HG02981 (cell line): ENCODE measurements at regions not wholly inside any gene's neighbourhood (a gene's known extent, or its start where the extent isn't known, plus 50 kb on each side); places are given as distances from the start of the nearest gene placed in this dataset.
"Not testable (repeated sequence)": the region's sequence is repeated elsewhere in the genome, so short reads cannot be mapped to it uniquely, and the experiment has no call there.

Experiments
- ATAC-seq: cut with Tn5 transposase; IDR thresholded peaks from one replicate; pipeline ENCODE4 v1.9.1; 2021; ENCODE audit warnings: mild to moderate bottlenecking, moderate library complexity; ENCODE audit not compliant: unreplicated experiment

GRCh38 chr15:69668039-69668705 is 215.6 kb downstream of the RPLP1 start:
- no peak for ATAC-seq

DNA sequence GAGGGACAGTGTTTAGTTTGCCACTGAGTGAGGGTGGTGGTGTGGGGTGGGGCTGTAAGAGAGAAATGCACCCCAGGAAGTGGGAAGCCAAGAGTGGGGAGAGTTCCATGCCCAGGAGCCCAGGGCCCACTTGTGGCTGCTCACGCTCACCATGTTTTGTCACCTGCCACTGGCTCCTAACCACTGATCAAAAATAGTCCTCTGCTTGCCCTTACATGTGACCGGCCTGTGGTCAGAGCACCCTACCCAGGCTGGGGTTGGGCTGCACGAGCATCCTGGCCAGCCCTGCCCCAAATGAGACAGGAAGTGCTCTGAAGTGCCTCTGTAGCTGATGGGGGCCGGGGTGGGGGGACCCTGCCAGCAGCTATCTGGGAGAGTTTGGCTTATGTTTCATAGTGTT is 216.3 kb downstream of the RPLP1 start:
- peak; percentile 38 for ATAC-seq

- ATAC-seq: no peak
These were observed 216.8 kb downstream of the RPLP1 start for GRCh38 chr15:69669446-69669845.

DNA sequence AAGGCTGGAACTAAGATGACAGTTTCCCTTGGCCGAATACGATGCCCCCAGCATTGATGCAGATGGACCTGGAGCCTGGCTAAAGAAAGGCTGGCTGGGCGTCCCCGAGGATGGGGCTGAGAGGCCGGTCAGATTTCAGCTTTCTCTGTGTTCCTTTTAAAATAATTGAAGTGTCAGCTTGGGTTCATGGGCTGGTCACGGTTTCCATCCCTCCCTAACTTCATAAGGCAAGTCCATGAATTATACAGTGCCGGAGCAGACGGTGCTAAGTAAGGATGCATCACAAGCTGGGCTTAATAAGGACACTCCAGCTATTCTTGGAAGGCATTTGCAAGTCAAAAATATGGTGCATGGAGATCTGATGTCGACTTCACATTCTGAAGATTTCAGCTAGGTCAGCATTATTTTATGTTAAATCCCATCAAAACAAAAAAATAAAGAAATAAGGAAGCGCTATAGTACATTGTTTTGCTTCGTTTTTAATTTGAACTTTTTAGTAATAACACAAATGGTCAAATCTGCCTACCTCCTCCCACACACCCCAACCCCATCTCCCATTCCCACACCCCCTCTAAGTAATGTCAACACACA is 220.8 kb downstream of the RPLP1 start:
- no peak for ATAC-seq

- no peak for ATAC-seq
These were observed 223.1 kb downstream of the RPLP1 start for GRCh38 chr15:69675731-69676130.

- ATAC-seq: no peak
These were observed 224.8 kb downstream of the RPLP1 start for GRCh38 chr15:69677403-69677802.

- ATAC-seq: peak; percentile 92
These were observed 227.1 kb downstream of the RPLP1 start for GRCh38 chr15:69679623-69680228.

DNA sequence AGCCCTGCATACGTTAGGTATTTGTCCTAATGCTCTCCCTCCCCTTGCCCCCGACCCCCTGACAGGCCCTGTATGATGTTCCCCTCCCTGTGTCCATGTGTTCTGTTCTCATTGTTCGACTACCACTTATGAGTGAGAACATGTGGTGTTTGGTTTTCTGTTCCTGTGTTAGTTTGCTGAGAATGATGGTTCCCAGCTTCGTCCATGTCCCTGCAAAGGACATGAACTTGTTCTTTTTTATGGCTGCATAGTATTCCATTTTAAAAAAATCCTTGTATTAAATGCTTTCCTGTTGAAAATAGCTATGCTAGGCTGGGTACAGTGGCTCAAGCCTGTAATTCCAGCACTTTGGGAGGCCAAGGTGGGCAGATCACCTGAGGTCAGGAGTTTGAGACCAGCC is 232.2 kb downstream of the RPLP1 start:
- not testable (repeated sequence) for ATAC-seq

DNA sequence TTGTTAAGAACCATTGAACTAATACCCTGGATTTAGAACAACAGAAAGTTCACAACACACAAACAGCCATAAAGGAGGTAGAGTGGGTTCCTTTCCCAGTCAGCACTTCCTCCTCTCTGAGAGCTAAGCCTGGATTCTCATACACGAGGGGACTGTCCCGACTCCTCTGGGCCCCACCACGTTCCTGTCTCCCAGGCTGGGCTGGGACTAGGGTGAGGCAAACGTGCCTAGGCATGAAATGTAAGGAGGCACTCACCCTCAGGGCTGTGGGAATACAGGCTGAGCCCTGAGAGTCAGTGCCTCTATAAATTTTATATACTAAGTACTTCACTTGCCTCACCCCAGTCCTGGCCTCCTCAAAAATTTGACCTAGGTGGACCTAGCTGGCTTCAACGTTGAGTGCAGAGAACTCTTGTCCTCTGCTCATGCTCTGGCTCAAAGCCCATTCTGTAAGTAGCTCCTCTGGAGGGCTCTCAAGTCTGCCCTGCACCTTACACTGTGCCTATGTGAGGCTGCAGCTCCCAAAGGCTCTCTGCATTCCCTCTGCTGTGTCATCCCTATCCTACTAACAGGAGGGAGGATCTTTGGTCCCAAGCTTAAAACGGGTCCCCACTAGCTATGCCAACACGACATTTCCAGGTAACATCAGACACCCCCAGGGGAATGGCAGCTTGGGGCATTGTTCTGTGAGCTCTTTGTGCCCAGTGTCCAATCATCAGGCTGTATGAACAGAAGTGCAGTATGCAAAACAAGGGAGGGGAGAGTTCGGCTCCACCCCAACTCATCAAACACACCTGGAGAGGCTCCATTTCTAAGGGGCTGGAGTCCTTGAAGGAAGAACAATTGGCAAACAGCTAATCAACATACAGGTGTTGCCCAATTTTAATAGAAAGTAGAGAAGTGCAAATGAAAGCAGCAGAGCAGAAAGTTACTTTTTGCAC is 233.2 kb downstream of the RPLP1 start:
- ATAC-seq: no peak

DNA sequence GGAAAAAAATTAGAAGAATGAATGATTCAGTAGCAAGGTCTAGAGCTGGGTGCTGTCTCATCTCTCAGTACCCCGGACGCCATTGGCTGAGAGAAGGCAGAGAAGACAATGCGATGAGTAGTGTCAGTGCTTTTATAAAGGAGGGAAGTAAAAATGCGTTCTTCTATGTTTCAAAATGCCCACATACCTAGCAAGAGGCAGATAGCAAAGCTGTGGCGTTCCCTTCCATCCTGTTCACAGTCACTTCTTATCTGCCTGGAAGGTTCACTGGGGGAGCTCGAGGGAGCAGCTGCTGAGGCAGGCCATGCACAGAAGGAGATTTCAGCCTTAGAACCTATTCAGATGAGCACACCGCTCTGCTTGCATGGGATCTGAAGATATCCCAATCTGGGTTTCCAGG is 234.0 kb downstream of the RPLP1 start:
- ATAC-seq: no peak

DNA sequence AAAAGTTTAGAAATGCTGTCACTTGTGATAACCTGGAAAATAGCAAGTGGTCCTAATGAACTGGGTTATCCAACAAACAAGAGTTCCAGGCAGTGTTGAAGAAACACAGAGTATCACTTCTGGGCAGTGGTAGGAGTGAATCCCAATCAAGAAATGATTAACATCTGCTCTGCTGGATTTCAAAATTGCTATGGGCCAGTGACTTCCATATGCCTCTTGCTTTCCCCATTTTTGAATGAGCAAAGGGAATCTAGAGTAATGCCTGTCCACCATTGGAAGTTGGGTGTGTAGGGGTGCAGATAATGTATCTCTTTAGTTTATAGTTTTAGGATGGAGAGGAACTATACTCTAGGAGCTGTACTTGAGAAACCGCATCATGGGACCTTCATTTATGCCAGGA is 236.5 kb downstream of the RPLP1 start:
- ATAC-seq: no peak

DNA sequence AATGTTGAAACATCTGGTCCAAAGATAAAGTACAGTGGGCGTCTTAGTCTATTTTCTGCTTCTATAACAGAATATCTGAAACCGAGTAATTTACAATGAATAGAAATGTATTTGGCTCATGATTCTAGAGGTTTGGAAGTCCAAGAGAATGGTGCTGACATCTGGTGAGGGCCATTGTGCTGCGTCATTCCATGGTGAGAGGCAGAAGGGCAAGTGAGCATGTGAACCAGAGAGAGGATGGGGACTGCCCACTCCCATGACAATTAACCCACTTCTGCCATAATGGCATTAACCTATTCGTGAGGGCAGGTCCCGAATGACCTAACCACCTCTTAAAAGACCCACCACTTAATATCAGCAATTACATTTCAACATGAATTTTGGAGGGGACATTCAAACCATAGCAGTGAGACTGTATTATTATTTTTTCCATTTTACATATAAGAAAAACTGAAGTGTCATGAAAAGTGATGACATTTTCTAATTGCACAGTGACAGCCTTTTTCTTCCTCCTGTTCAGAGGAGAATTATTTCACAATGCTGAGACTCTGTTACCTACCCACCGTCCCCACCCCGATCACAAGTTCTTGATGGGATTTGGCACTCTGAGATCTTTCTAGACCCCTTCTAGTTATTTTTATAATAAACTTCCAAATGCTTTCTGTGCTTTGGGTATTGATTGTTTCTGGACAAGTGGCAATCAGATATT is 238.8 kb downstream of the RPLP1 start:
- no peak for ATAC-seq

DNA sequence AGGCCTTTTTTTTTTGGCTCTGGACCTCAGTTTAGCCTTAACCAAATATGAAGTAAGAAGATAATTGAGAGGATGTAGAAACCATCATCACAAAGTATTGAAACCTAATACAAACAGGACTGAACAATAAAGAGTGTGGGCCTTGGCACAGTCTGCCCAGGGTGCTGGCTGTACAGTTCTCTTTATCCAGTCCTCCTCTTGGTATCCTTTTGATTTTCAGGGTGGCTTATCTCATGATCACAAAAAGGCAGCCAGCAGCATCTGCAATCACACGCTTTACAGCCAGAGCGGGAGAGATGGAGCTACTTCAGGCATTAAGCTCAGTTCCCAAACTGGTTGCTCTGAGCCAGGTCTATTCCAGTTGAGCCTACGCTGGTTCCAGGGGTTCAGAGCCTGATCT is 239.7 kb downstream of the RPLP1 start:
- no peak for ATAC-seq

DNA sequence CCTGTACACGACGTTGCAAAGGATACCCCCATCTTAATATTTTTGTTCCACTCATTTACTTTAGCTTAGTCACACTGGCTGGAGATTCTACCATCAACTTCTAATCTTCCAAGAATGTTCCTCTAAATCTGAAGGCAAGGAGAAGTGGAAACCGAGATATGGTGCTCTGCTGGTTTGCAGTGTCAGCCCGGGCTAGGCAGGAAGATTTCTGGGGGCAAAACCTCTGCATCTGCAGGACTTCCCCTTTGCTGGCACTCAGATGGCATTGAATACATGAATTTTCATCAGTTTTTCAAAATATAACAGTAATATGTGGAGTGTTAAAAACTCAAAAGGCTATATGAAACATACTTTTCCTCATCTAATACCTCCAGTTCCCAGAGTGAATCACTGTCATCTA is 240.4 kb downstream of the RPLP1 start:
- no peak for ATAC-seq

- ATAC-seq: no peak
These were observed 244.3 kb downstream of the RPLP1 start for GRCh38 chr15:69696946-69697345.

DNA sequence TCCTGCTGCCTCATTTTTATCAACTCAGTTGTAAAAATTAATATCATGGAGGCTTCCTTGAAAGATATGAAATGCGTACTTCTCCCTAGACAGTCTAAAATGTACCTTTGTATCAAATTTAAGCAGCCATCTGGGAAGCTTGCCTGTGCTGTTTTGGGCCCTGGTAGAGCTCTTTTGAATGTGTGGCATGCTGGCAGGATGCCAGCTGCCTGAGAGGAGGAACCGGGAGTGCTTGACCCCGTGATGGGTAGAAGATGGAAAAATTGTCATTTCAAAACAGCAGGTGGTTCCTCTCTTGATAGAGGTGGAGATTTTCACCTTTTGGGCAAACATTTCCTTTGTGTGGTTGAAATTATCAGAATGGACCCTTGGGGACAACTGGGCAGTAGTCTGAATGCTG is 245.3 kb downstream of the RPLP1 start:
- ATAC-seq: no peak

GRCh38 chr15:69699096-69699495 is 246.5 kb downstream of the RPLP1 start:
- ATAC-seq: no peak

- ATAC-seq: no peak
These were observed 247.8 kb downstream of the RPLP1 start for GRCh38 chr15:69700380-69700779.

DNA sequence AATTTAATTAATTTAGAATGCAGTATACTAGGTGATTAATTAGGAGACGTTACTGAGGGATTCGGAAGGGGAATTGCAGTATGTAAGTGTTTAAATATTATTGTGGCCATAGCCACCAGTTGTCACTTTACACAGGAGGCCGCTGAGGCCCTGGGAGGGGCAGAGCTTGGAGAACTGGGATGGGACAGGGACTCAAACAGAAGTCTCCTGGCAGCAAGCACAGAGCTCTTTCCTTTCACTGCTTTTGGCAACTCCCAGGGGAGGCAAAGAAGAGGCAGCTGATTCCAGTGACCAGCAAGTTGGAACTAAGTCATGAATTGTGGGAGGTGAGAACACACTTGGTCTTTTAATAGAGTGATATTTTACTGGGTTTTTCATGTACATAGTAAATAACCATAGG is 248.6 kb downstream of the RPLP1 start:
- no peak for ATAC-seq

DNA sequence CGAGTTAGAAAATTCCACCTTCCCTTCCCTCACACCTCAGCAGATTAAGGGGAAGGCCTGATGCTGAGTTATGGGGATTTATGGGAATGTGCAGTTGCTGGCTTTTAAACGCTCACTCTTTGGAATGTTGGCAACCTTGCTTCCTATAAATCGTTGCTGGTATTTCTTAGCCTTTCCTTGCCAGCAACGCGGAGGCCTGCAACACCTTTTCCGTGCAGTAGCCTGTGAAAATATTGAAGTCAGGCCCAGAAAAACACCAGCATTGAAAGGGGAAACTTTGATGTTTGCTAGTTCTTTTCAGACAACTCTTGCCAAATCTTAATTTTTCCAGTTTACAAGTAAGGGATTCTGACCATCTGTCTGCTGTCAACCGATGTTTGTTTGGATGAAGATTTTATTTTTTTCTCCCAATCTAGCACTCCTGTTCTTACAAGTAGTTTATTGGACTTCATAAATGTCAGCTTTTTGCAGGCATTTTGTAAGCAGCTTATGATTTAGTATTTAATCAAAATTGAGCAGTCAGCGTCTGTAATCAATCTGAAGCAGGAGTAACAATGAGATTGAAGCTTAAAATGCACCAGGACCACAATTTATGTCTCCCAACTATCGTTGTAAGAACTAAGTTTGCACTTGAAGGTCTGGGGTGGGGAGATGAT is 251.0 kb downstream of the RPLP1 start:
- no peak for ATAC-seq
